AML-193 (cell line): ENCODE measurements at regions not wholly inside any gene's neighbourhood (a gene's known extent, or its start where the extent isn't known, plus 50 kb on each side); places are given as distances from the start of the nearest gene placed in this dataset.
"Not testable (repeated sequence)": the region's sequence is repeated elsewhere in the genome, so short reads cannot be mapped to it uniquely, and the experiment has no call there.

Source experiments
- DNase-seq, 2 experiments: peaks; one replicate each; lab custom pipeline; 2025; lab: John Stamatoyannopoulos, UW

GRCh38 chr2:118613737-118614136 is 233.7 kb downstream of the EN1 start:
- no peak for DNase-seq

- DNase-seq = no peak
Observed at GRCh38 chr2:118611691-118612090, 235.8 kb downstream of the EN1 start.

- no peak for DNase-seq
Observed at GRCh38 chr2:118609138-118609537, 238.3 kb downstream of the EN1 start.

GRCh38 chr2:118607641-118608040 is 239.8 kb downstream of the EN1 start:
- DNase-seq = no peak

GRCh38 chr2:118604811-118605210 is 242.6 kb downstream of the EN1 start:
- no peak for DNase-seq

GRCh38 chr2:118604371-118604770 is 243.1 kb downstream of the EN1 start:
- no peak for DNase-seq

GRCh38 chr2:118599141-118599540 is 248.3 kb downstream of the EN1 start:
- DNase-seq = no peak

GRCh38 chr2:118596620-118597019 is 250.8 kb downstream of the EN1 start:
- no peak for DNase-seq

- no peak for DNase-seq
Observed at GRCh38 chr2:118593257-118593656, 254.2 kb downstream of the EN1 start.

- DNase-seq = no peak
Observed at GRCh38 chr2:118591223-118591622, 256.2 kb downstream of the EN1 start.

- DNase-seq = no peak
Observed at GRCh38 chr2:118589721-118590120, 257.7 kb downstream of the EN1 start.

GRCh38 chr2:118588850-118589249 is 258.6 kb downstream of the EN1 start:
- DNase-seq = no peak

- DNase-seq = no peak
Observed at GRCh38 chr2:118586312-118586711, 261.1 kb downstream of the EN1 start.

- DNase-seq = no peak
Observed at GRCh38 chr2:118584877-118585276, 262.6 kb downstream of the EN1 start.

- DNase-seq = no peak
Observed at GRCh38 chr2:118584062-118584749, 263.2 kb downstream of the EN1 start.

GRCh38 chr2:118582058-118582457 is 265.4 kb downstream of the EN1 start:
- DNase-seq = no peak

- DNase-seq = no peak
Observed at GRCh38 chr2:118580651-118581050, 266.8 kb downstream of the EN1 start.

- no peak for DNase-seq
Observed at GRCh38 chr2:118580107-118580506, 267.3 kb downstream of the EN1 start.

- no peak for DNase-seq
Observed at GRCh38 chr2:118577202-118577601, 270.2 kb downstream of the EN1 start.

- DNase-seq = no peak
Observed at GRCh38 chr2:118576109-118576855, 271.2 kb downstream of the EN1 start.

- DNase-seq = not testable (repeated sequence)
Observed at GRCh38 chr2:118572380-118572779, 275.1 kb downstream of the EN1 start.

GRCh38 chr2:118569876-118570535 is 277.4 kb downstream of the EN1 start:
- DNase-seq = no peak

- DNase-seq = no peak
Observed at GRCh38 chr2:118568700-118569099, 278.7 kb downstream of the EN1 start.
